Activated naive CD8-positive, alpha-beta T cell treated with anti-CD3 and anti-CD28 coated beads, Interleukin-2, amount 10 ng/mL, durations not matched to agents 7 days and 5 days (primary cell): ENCODE measurements at regions not wholly inside any gene's neighbourhood (a gene's known extent, or its start where the extent isn't known, plus 50 kb on each side); places are given as distances from the start of the nearest gene placed in this dataset.
"Not testable (repeated sequence)": the region's sequence is repeated elsewhere in the genome, so short reads cannot be mapped to it uniquely, and the experiment has no call there.

Experiments used
- ATAC-seq: fragments of 150-1000 bp; cut with Tn5 transposase; one replicate; pipeline ENCODE4 v1.10.0; 2021; ENCODE audit warnings: low read depth, moderate library complexity
- POLR2A ChIA-PET: fragments of 350-600 bp; sonication (Branson Sonifier 250); formaldehyde crosslinking; loops from one replicate; lab custom pipeline; 2021; ENCODE audit warnings: antibody characterized with exemption; lab: Charles Lee
- DNase-seq: peaks from one replicate; pipeline ENCODE4 v3.0.0; 2021
- H3K27ac Mint-ChIP-seq: one replicate; pipeline ENCODE4 v1.8.0; 2022; ENCODE audit warnings: mild to moderate bottlenecking, mixed read lengths
- H3K27me3 Mint-ChIP-seq: one replicate; pipeline ENCODE4 v1.8.0; 2022; ENCODE audit warnings: mild to moderate bottlenecking, moderate library complexity, mixed read lengths
- H3K36me3 Mint-ChIP-seq: one replicate; pipeline ENCODE4 v1.8.0; 2021; ENCODE audit warnings: mild to moderate bottlenecking, mixed read lengths
- H3K4me1 Mint-ChIP-seq: one replicate; pipeline ENCODE4 v1.8.0; 2021; ENCODE audit warnings: mixed read lengths
- H3K4me3 Mint-ChIP-seq: one replicate; pipeline ENCODE4 v1.8.0; 2022; ENCODE audit warnings: mild to moderate bottlenecking, moderate library complexity, mixed read lengths
- H3K9me3 Mint-ChIP-seq: one replicate; pipeline ENCODE4 v1.8.0; 2021; ENCODE audit warnings: mixed read lengths

DNA sequence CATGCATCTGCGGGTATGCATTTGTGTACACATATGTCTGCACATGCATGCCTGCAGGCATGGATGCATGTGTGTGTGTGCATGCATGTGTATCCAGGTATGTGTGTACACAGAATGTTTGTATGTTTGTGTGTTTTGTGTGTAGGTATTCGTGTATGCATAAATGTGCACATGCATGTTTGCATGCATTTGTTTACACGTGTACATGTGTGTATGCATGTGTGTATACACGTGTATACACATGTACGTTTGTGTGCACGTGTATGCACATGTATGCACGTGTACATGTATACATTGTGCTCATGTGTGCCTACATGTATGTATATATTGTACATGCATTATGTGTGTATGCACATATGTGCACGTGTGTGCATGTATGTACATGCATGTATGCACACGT, 171.4 kb upstream of the ZNF322 start:
- H3K36me3 Mint-ChIP-seq, ATAC-seq, POLR2A ChIA-PET, H3K4me1 Mint-ChIP-seq, DNase-seq, H3K9me3 Mint-ChIP-seq, H3K4me3 Mint-ChIP-seq, H3K27me3 Mint-ChIP-seq, H3K27ac Mint-ChIP-seq: not testable (repeated sequence)

DNA sequence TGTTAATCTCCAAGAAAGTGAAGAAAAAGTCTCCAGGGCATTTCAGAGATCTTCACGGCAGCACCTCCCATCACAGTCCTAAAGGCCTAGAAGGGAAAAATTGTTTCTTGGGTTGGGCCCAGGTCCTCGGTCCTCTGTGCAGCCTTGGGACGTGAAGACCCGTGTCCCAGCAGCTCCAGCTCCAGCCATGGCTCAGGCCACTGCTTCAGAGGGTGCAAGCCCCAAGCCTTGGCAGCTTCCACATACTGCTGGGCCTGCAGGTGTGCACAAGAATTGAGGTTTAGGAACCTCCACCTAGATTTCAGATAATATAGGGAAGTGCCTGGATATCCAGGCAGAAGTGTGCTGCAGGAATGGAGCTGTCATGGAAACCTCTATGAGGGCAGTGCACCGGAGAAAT, 176.2 kb upstream of the ZNF322 start:
- H3K4me1 Mint-ChIP-seq, H3K4me3 Mint-ChIP-seq, DNase-seq, H3K27ac Mint-ChIP-seq, H3K36me3 Mint-ChIP-seq, POLR2A ChIA-PET, H3K27me3 Mint-ChIP-seq, ATAC-seq, H3K9me3 Mint-ChIP-seq: not testable (repeated sequence)

DNA sequence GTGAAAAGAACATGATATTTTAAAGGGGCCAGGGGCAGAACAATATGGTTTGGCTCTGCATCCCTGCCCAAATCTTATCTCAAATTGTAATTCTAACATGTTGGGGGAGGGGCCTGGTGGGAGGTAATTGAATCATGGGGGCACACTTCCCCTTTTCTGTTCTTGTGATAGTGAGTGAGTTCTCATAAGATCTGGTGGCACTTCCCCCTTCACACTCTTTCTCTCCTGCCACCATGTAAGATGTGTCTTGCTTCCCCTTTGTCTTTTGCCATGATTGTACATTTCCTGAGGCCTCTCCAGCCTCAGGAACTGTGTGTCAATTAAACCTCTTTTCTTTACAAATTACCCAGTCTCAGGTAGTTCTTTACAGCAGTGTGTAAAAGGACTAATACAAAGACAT, 177.1 kb upstream of the ZNF322 start:
- H3K4me3 Mint-ChIP-seq, DNase-seq, H3K9me3 Mint-ChIP-seq, POLR2A ChIA-PET, H3K27me3 Mint-ChIP-seq, H3K27ac Mint-ChIP-seq, H3K4me1 Mint-ChIP-seq, ATAC-seq, H3K36me3 Mint-ChIP-seq: not testable (repeated sequence)

DNA sequence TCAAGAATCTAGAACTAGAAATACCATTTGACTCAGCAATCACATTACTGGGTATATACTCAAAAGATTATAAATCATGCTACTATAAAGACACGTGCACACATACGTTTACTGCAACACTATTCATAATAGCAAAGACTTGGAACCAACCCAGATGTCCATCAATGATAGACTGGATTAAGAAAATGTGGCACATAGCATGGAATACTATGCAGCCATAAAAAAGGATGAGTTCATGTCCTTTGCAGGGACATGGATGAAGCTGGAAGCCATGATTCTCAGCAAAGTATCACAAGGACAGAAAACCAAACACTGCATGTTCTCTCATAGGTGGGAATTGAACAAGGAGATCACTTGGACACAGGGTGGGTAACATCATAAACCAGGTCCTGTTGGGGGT, 185.3 kb upstream of the ZNF322 start:
- H3K4me1 Mint-ChIP-seq, POLR2A ChIA-PET, H3K9me3 Mint-ChIP-seq, H3K27me3 Mint-ChIP-seq, H3K27ac Mint-ChIP-seq, H3K36me3 Mint-ChIP-seq, H3K4me3 Mint-ChIP-seq, DNase-seq, ATAC-seq: not testable (repeated sequence)

- H3K27me3 Mint-ChIP-seq, POLR2A ChIA-PET, H3K27ac Mint-ChIP-seq, H3K4me3 Mint-ChIP-seq, H3K9me3 Mint-ChIP-seq, H3K4me1 Mint-ChIP-seq, DNase-seq, ATAC-seq, H3K36me3 Mint-ChIP-seq: not testable (repeated sequence)
These were observed 197.7 kb upstream of the ZNF322 start for GRCh38 chr6:26857289-26857688.

- not testable (repeated sequence) for H3K4me1 Mint-ChIP-seq, ATAC-seq
These were observed 199.7 kb upstream of the ZNF322 start for GRCh38 chr6:26859067-26859770.

GRCh38 chr6:26859771-26860163, 200.2 kb upstream of the ZNF322 start:
- POLR2A ChIA-PET, H3K27ac Mint-ChIP-seq, H3K9me3 Mint-ChIP-seq, H3K4me1 Mint-ChIP-seq, ATAC-seq, H3K36me3 Mint-ChIP-seq, DNase-seq, H3K4me3 Mint-ChIP-seq, H3K27me3 Mint-ChIP-seq: not testable (repeated sequence)

More at GRCh38 chr6:26859067-26859770, 199.7 kb upstream of the ZNF322 start:
- H3K27me3 Mint-ChIP-seq, DNase-seq, H3K36me3 Mint-ChIP-seq, POLR2A ChIA-PET, H3K9me3 Mint-ChIP-seq, H3K4me3 Mint-ChIP-seq, H3K27ac Mint-ChIP-seq: not testable (repeated sequence)

DNA sequence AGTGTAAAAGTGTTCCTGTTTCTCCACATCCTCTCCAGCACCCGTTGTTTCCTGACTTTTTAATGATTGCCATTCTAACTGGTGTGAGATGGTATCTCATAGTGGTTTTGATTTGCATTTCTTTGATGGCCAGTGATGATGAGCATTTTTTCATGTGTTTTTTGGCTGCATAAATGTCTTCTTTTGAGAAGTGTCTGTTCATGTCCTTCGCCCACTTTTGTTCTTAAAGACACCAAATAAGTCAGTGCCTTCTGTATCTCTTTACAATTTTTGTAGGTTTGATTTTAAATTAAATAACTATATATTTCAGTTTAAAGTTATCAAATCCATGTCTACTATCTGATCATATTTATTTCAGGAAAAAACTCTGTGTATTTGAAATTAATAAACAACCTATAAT, 202.4 kb upstream of the ZNF322 start:
- H3K27ac Mint-ChIP-seq, H3K27me3 Mint-ChIP-seq, H3K4me1 Mint-ChIP-seq, DNase-seq, H3K36me3 Mint-ChIP-seq, ATAC-seq, POLR2A ChIA-PET, H3K4me3 Mint-ChIP-seq, H3K9me3 Mint-ChIP-seq: not testable (repeated sequence)

- H3K4me3 Mint-ChIP-seq, DNase-seq, POLR2A ChIA-PET, H3K27ac Mint-ChIP-seq, H3K36me3 Mint-ChIP-seq, H3K9me3 Mint-ChIP-seq, H3K27me3 Mint-ChIP-seq, H3K4me1 Mint-ChIP-seq, ATAC-seq: not testable (repeated sequence)
These were observed 204.1 kb upstream of the ZNF322 start for GRCh38 chr6:26863641-26864040.

DNA sequence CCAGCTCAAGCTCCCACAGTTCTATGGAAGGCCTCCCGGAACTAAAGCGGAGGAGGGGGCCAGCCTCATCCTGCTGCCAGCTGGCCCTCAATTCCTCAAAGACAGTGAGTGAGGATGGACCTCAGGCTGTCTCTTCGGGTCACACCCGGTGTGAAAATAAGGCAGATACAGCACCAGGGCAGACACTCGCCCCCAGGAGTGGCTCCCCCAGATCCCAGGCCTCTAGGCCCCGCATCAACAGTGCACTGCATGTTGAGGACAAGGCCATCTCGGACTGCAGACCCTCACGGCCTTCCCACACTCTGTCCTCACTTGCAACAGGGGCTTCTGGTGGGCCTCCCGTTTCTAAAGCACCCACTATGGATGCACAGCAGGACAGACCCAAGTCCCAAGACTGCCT, 239.2 kb upstream of the ZNF322 start:
- H3K4me3 Mint-ChIP-seq, H3K9me3 Mint-ChIP-seq, ATAC-seq, H3K27me3 Mint-ChIP-seq, POLR2A ChIA-PET, H3K4me1 Mint-ChIP-seq, DNase-seq, H3K27ac Mint-ChIP-seq, H3K36me3 Mint-ChIP-seq: not testable (repeated sequence)

GRCh38 chr6:26924206-26924605, 264.7 kb upstream of the ZNF322 start:
- POLR2A ChIA-PET, DNase-seq, H3K4me3 Mint-ChIP-seq, H3K9me3 Mint-ChIP-seq, ATAC-seq, H3K36me3 Mint-ChIP-seq, H3K27ac Mint-ChIP-seq, H3K4me1 Mint-ChIP-seq, H3K27me3 Mint-ChIP-seq: not testable (repeated sequence)

- H3K4me1 Mint-ChIP-seq, H3K36me3 Mint-ChIP-seq, H3K9me3 Mint-ChIP-seq, H3K4me3 Mint-ChIP-seq, DNase-seq, ATAC-seq, H3K27ac Mint-ChIP-seq, H3K27me3 Mint-ChIP-seq, POLR2A ChIA-PET: not testable (repeated sequence)
These were observed 268.6 kb upstream of the ZNF322 start for GRCh38 chr6:26928190-26928589.

- H3K4me3 Mint-ChIP-seq, H3K4me1 Mint-ChIP-seq, DNase-seq, POLR2A ChIA-PET, H3K9me3 Mint-ChIP-seq, H3K27me3 Mint-ChIP-seq, ATAC-seq, H3K27ac Mint-ChIP-seq, H3K36me3 Mint-ChIP-seq: not testable (repeated sequence)
These were observed 277.7 kb upstream of the ZNF322 start for GRCh38 chr6:26937258-26937657.

DNA sequence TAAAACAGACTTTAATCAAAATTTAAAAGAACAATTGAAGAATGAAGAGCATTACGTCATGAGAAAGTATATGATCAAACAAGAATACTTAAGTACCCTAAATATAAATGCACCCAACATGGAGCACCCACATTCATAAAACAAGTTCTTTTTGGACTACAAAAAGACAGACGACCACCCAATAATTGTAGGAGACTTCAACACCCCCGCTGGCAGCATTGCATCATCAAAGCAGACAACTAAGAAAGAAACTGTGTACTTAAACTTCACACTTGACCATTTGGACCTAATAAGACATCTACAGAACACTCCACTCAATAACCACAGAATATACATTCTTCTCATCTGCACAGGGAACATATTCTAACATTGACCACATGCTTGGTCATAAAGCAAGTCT, 291.7 kb upstream of the ZNF322 start:
- ATAC-seq, H3K4me1 Mint-ChIP-seq, DNase-seq, H3K9me3 Mint-ChIP-seq, H3K27ac Mint-ChIP-seq, H3K27me3 Mint-ChIP-seq, POLR2A ChIA-PET, H3K36me3 Mint-ChIP-seq, H3K4me3 Mint-ChIP-seq: not testable (repeated sequence)
